ENCODE measurements at regions not wholly inside any gene's neighbourhood (a gene's known extent, or its start where the extent isn't known, plus 50 kb on each side); places are given as distances from the start of the nearest gene placed in this dataset.

DNA sequence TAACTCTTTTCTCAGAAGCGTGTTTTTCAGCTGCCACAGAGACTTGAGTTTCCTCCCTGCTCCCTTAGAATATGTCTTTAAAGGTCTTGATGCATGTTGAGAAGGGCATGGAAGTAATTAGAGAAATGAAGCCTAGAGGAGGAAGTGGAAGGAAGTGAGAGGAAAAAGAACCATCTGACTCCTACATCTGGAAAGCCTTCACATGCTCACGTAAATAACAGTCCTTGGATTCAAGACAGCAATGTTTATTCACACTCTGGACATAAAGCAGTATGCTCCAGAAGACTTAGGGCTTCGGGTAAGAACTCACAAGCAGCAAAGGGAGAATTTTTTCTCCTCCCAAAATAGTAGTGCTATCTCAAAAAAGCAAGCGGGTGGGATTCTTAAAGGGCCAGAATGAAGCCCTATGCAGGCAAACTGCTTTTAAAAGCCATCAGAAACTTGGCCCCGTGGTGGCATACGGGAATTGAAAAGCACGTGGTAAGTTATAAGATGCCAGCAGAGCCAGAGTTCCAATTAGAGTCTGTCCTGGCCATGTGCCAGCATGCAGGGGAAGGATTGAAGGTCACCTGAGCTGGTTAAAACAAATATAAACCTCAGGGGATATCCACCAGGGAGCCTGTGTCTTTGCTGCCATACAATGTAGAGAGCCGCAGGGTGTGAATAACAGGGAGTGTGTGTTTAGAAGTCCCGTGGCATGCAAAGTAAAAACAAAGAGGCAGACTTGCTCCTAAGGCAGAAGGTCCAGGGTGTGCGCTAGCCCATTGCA lies 380.8 kb upstream of the NDN start:
- no peak for TF ChIP-seq POLR2A (IDR thresholded peaks at IDR 0.05)
- TF ChIP-seq, protein P1, sequence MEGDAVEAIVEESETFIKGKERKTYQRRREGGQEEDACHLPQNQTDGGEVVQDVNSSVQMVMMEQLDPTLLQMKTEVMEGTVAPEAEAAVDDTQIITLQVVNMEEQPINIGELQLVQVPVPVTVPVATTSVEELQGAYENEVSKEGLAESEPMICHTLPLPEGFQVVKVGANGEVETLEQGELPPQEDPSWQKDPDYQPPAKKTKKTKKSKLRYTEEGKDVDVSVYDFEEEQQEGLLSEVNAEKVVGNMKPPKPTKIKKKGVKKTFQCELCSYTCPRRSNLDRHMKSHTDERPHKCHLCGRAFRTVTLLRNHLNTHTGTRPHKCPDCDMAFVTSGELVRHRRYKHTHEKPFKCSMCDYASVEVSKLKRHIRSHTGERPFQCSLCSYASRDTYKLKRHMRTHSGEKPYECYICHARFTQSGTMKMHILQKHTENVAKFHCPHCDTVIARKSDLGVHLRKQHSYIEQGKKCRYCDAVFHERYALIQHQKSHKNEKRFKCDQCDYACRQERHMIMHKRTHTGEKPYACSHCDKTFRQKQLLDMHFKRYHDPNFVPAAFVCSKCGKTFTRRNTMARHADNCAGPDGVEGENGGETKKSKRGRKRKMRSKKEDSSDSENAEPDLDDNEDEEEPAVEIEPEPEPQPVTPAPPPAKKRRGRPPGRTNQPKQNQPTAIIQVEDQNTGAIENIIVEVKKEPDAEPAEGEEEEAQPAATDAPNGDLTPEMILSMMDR (IDR thresholded peaks at IDR 0.05), result no peak

Measured in right lobe of liver (tissue), 4 donors.